ENCODE measurements at regions not wholly inside any gene's neighbourhood (a gene's known extent, or its start where the extent isn't known, plus 50 kb on each side); places are given as distances from the start of the nearest gene placed in this dataset.

DNA sequence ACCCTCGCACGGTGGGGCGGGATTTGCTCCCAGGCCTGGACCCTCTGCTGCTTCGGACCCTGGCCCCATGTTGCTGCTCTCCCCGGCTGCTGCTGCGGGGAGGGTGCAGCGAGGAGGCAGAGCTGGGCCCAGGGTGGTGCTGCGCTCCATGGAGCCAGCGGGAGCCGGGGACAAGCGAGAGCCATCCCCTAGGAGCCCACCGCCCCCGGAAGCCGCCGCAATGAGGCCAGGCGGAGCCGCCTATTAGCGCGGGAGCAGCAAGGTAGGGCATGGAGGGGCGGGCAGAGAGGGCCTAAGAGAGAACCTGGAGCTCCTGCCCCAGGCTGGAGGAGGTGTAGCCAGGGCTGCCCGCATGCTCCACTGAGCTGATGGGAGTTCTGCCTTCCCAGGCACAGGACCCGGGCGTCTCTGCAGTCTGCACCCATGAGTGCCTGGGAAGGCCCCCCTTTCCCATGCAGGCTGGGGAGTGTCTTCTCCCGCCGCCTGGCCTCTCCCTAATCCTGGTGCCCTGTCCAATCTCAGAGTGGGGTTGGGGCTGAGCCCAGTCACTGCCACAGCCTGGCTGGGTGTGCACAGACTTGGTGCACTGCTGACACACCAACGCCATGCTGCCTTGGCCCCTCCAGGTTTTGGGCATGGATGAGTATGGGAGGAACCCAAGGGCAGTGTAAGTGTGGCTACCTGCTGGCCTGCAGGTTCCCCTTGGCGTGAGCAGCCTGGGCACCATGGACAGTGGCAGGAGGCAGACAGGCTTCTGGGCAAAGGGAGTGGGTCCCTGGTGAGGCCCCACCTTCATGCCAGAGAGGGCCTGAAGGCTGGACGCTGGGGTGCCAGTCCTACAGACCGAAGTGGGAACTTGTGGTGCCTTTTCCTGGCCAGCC is 360.6 kb upstream of the MAP3K7 start:
- Histone ChIP-seq H3K4me2 (ENCODE audit: control insufficient read depth, extremely low read depth, insufficient read depth, low read depth, low read length) (no peak overlapping the region), H2AFZ (ENCODE audit: control insufficient read depth, low read length) (no peak overlapping the region), H4K20me1 (ENCODE audit: control insufficient read depth, extremely low read depth, insufficient read depth, low read length) (no peaks in the 10 kb centered on the region), H3K4me3 (ENCODE audit: control insufficient read depth in 2 of 3, extremely low read depth in 1 of 3, insufficient read depth in 2 of 3, low read depth in 1 of 3, low read length in 3 of 3) (no peak overlapping the region), H3K4me1 (ENCODE audit: control insufficient read depth, extremely low read depth, insufficient read depth, low read length) (no peaks in the 10 kb centered on the region), H3K27me3 (ENCODE audit: control insufficient read depth, extremely low read depth, insufficient read depth, low read length) (no peaks in the 10 kb centered on the region), H3K36me3 (ENCODE audit: control insufficient read depth in 2 of 2, extremely low read depth in 1 of 2, insufficient read depth in 2 of 2, low read length in 2 of 2) (no peaks in the 10 kb centered on the region), H3K27ac (ENCODE audit: control insufficient read depth, insufficient read depth, low read length) (no peak overlapping the region), H3K9me1 (ENCODE audit: control insufficient read depth, extremely low read depth, insufficient read depth, low read length) (no peaks in the 10 kb centered on the region), H3K9me3 (ENCODE audit: control insufficient read depth, low read depth, low read length) (no peaks in the 10 kb centered on the region), H3K79me2 (ENCODE audit: control insufficient read depth, insufficient read depth, low read length) (no peaks in the 10 kb centered on the region), H3K9ac (ENCODE audit: control insufficient read depth, extremely low read depth, insufficient read depth, low read length) (no peak overlapping the region)
- FAIRE-seq (no peak), DNase-seq (ENCODE audit: low read depth, low spot score) (no peak)
- dilution Hi-C loops (cut with MboI; ENCODE audit: extremely low pct_ligation_motif_present, low sequenced_read_pairs) = no loop called here
- TF ChIP-seq EZH2 (IDR thresholded peaks at IDR 0.05; ENCODE audit: low read length) = no peak
- TF ChIP-seq, protein P1, sequence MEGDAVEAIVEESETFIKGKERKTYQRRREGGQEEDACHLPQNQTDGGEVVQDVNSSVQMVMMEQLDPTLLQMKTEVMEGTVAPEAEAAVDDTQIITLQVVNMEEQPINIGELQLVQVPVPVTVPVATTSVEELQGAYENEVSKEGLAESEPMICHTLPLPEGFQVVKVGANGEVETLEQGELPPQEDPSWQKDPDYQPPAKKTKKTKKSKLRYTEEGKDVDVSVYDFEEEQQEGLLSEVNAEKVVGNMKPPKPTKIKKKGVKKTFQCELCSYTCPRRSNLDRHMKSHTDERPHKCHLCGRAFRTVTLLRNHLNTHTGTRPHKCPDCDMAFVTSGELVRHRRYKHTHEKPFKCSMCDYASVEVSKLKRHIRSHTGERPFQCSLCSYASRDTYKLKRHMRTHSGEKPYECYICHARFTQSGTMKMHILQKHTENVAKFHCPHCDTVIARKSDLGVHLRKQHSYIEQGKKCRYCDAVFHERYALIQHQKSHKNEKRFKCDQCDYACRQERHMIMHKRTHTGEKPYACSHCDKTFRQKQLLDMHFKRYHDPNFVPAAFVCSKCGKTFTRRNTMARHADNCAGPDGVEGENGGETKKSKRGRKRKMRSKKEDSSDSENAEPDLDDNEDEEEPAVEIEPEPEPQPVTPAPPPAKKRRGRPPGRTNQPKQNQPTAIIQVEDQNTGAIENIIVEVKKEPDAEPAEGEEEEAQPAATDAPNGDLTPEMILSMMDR (optimal IDR thresholded peaks at IDR 0.05 in 1 of 3, IDR thresholded peaks at IDR 0.05 in 1 of 3, conservative IDR thresholded peaks at IDR 0.05 in 1 of 3; ENCODE audit: extremely low read depth in 1 of 3, insufficient read depth in 2 of 3, low read length in 3 of 3) = no peak

DNA sequence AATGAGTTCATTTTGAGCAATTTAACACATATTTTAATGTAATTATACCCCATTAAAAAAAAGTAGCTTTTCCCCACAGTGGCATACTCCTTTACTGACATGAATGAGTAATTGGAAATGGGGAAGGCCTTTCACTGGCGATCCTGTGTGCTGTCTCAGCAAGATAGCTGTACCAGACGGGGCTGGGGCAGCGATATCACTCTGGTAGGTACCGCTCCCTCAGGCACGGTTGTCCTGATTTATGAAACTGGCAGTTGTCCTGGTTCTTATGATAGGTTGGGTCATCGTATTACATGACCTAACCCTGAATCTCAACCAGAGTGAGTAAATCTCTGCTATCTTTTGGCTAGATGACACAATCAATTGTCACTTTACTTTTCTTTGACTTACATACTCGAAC is 355.0 kb upstream of the MAP3K7 start:
- H3K9ac ChIP-seq (ENCODE audit: control insufficient read depth, extremely low read depth, insufficient read depth, low read length) = no peak overlapping the region
- H3K9me1 ChIP-seq (ENCODE audit: control insufficient read depth, extremely low read depth, insufficient read depth, low read length) = no peaks in the 10 kb centered on the region
- no peak overlapping the region for H3K27ac ChIP-seq (ENCODE audit: control insufficient read depth, insufficient read depth, low read length)
- H3K4me3 ChIP-seq (ENCODE audit: control insufficient read depth in 2 of 3, extremely low read depth in 1 of 3, insufficient read depth in 2 of 3, low read depth in 1 of 3, low read length in 3 of 3) = no peak overlapping the region
- H3K4me2 ChIP-seq (ENCODE audit: control insufficient read depth, extremely low read depth, insufficient read depth, low read depth, low read length) = no peak overlapping the region
- TF ChIP-seq, protein P1 (optimal IDR thresholded peaks at IDR 0.05 in 1 of 3, IDR thresholded peaks at IDR 0.05 in 1 of 3, conservative IDR thresholded peaks at IDR 0.05 in 1 of 3; ENCODE audit: extremely low read depth in 1 of 3, insufficient read depth in 2 of 3, low read length in 3 of 3) = no peak
- TF ChIP-seq EZH2 (IDR thresholded peaks at IDR 0.05; ENCODE audit: low read length) = no peak
- H3K36me3 ChIP-seq (ENCODE audit: control insufficient read depth in 2 of 2, extremely low read depth in 1 of 2, insufficient read depth in 2 of 2, low read length in 2 of 2) = no peaks in the 10 kb centered on the region
- H3K4me1 ChIP-seq (ENCODE audit: control insufficient read depth, extremely low read depth, insufficient read depth, low read length) = peaks cover 4% of the 10 kb centered on the region
- dilution Hi-C loops (cut with MboI; ENCODE audit: extremely low pct_ligation_motif_present, low sequenced_read_pairs) = no loop called here
- no peaks in the 10 kb centered on the region for H3K27me3 ChIP-seq (ENCODE audit: control insufficient read depth, extremely low read depth, insufficient read depth, low read length)
- no peaks in the 10 kb centered on the region for H3K79me2 ChIP-seq (ENCODE audit: control insufficient read depth, insufficient read depth, low read length)
- H2AFZ ChIP-seq (ENCODE audit: control insufficient read depth, low read length) = peak overlapping the region; percentile 2
- H4K20me1 ChIP-seq (ENCODE audit: control insufficient read depth, extremely low read depth, insufficient read depth, low read length) = no peaks in the 10 kb centered on the region
- no peaks in the 10 kb centered on the region for H3K9me3 ChIP-seq (ENCODE audit: control insufficient read depth, low read depth, low read length)
- DNase-seq (ENCODE audit: low read depth, low spot score) (no peak), FAIRE-seq (no peak)

Measured in keratinocyte (primary cell).